Brain microvascular endothelial cell (primary cell): ENCODE measurements at regions not wholly inside any gene's neighbourhood (a gene's known extent, or its start where the extent isn't known, plus 50 kb on each side); places are given as distances from the start of the nearest gene placed in this dataset.

Source experiments
- DNase-seq: peaks from one replicate; pipeline ENCODE4 v3.0.0-alpha.2; 2020
- H3K27ac ChIP-seq: fragments of 250-450 bp; sonication (Bioruptor Pico); 2 replicates; pipeline ENCODE4 v1.5.1; 2020; ENCODE audit warnings: mild to moderate bottlenecking, moderate library complexity
- H3K27me3 ChIP-seq: fragments of 250-450 bp; sonication (Bioruptor Pico); replicated peaks from 2 replicates; pipeline ENCODE4 v1.5.1; 2020; ENCODE audit warnings: mild to moderate bottlenecking
- H3K36me3 ChIP-seq: fragments of 250-450 bp; sonication (Bioruptor Pico); replicated peaks from 2 replicates; pipeline ENCODE4 v1.5.1; 2020; ENCODE audit warnings: mild to moderate bottlenecking
- H3K4me3 ChIP-seq: 2 replicates; pipeline ENCODE4 v1.5.1; 2011; ENCODE audit warnings: low read depth, mild to moderate bottlenecking, control low read depth, low read length, moderate library complexity
- CTCF ChIP-seq: IDR thresholded peaks from 2 replicates; pipeline ENCODE4 v1.5.1; 2011; ENCODE audit warnings: low read depth, mild to moderate bottlenecking, moderate library complexity, low read length, control low read depth, inconsistent platforms; ENCODE audit errors: missing control alignments
- in situ Hi-C: cut with HindIII; loops from 2 replicates; pipeline ENCODE4 v1.10.0; 2017; ENCODE audit warnings: low sequenced_read_pairs, low pct_ligation_motif_present

- Histone ChIP-seq H3K27me3 (no peaks in the 10 kb centered on the region), H3K36me3 (no peaks in the 10 kb centered on the region), H3K4me3 (no peak overlapping the region), H3K27ac (no peak overlapping the region)
- no peak for DNase-seq
- no peak for TF ChIP-seq CTCF
- in situ Hi-C loops, result no loop called here
These were observed 1995.7 kb upstream of the AGA start for GRCh38 chr4:179437962-179438361.

GRCh38 chr4:179441596-179441995 is 1999.4 kb upstream of the AGA start:
- no peak overlapping the region for H3K4me3 ChIP-seq
- no peak overlapping the region for H3K27ac ChIP-seq
- in situ Hi-C loops, result no loop called here
- no peaks in the 10 kb centered on the region for H3K27me3 ChIP-seq
- DNase-seq, result no peak
- no peak for TF ChIP-seq CTCF
- no peaks in the 10 kb centered on the region for H3K36me3 ChIP-seq

GRCh38 chr4:179447308-179447707 is 2005.1 kb upstream of the AGA start:
- Histone ChIP-seq H3K36me3 (no peaks in the 10 kb centered on the region), H3K4me3 (no peak overlapping the region), H3K27ac (no peak overlapping the region), H3K27me3 (no peaks in the 10 kb centered on the region)
- DNase-seq, result no peak
- TF ChIP-seq CTCF, result no peak
- in situ Hi-C loops, result no loop called here

- in situ Hi-C loops, result no loop called here
- peak; percentile 12 for DNase-seq
These were observed 2023.0 kb upstream of the AGA start for GRCh38 chr4:179465131-179465797.

GRCh38 chr4:179467878-179468277 is 2025.6 kb upstream of the AGA start:
- DNase-seq, result no peak
- in situ Hi-C loops, result no loop called here
- no peak for TF ChIP-seq CTCF

More at GRCh38 chr4:179465131-179465797, 2023.0 kb upstream of the AGA start:
- TF ChIP-seq CTCF, result no peak
- Histone ChIP-seq H3K27me3 (no peaks in the 10 kb centered on the region), H3K27ac (peak overlapping the region; percentile 14), H3K36me3 (no peaks in the 10 kb centered on the region), H3K4me3 (no peak overlapping the region)

GRCh38 chr4:179472164-179472563 is 2029.9 kb upstream of the AGA start:
- Histone ChIP-seq H3K4me3 (no peak overlapping the region), H3K36me3 (no peaks in the 10 kb centered on the region), H3K27ac (no peak overlapping the region), H3K27me3 (no peaks in the 10 kb centered on the region)
- in situ Hi-C loops, result no loop called here
- no peak for DNase-seq
- no peak for TF ChIP-seq CTCF

More at GRCh38 chr4:179467878-179468277, 2025.6 kb upstream of the AGA start:
- H3K27me3 ChIP-seq, result no peaks in the 10 kb centered on the region
- no peaks in the 10 kb centered on the region for H3K36me3 ChIP-seq
- no peak overlapping the region for H3K4me3 ChIP-seq
- H3K27ac ChIP-seq, result no peak overlapping the region
